ENCODE measurements at regions not wholly inside any gene's neighbourhood (a gene's known extent, or its start where the extent isn't known, plus 50 kb on each side); places are given as distances from the start of the nearest gene placed in this dataset.

DNA sequence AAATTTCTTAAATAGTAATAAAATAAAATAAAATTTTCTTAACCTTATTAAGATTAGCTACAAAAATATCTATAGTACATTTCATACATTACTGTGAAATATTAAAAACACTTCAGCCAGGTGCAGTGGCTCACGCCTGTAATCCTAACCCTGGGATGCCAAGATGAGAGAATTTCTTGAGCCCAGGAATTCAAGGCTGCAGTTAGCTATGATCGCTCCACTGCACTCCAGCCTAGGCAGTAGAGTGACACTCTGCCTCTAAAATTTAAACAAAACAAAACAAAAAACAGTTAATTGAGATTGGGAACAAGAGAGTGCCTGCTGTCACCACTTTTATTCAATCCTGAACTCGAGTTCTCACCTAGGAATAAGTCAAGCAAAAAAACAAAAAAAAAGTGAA is 95.0 kb upstream of the CPNE8 start:
- no peaks in the 10 kb centered on the region for H3K36me3 ChIP-seq
- TF ChIP-seq CTCF (IDR thresholded peaks at IDR 0.05; ENCODE audit: low read depth, low read length) = no peak
- no peak for DNase-seq
- no peaks in the 10 kb centered on the region for H3K9me3 ChIP-seq
- H3K4me3 ChIP-seq (ENCODE audit: low read depth, low read length) = no peak overlapping the region
- no peaks in the 10 kb centered on the region; the same call in 1 of the 2 replicates for H3K4me1 ChIP-seq
- H3K27me3 ChIP-seq = no peaks in the 10 kb centered on the region

DNA sequence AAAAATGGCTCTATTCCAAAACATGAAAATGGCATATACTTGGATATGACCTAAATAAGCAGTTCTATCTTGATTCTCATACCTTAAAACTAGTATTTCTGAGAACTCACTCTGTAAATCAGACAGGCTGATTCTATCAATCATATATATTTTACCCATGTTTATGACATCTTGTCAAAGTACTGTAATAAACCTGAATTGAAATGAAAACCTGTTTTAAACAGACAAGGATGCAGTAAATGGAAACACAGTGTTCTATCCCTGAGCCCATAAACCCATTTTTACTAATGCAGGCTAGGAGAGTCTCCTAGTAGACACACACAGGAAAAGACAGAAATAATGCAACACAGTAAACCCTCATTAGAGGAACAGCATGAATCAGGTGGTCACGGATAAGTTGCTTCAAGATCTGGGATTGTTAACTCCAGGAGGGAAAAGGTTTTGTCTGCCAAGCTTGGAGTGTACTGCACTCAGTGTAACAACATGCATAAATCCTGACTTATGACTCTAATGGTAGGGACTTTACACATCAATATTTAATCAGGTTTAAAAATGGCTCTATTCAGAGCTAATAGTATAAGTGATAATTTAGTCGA is 93.6 kb upstream of the CPNE8 start:
- Histone ChIP-seq H3K27me3 (no peaks in the 10 kb centered on the region), H3K9me3 (no peaks in the 10 kb centered on the region), H3K36me3 (no peaks in the 10 kb centered on the region), H3K4me3 (ENCODE audit: low read depth, low read length) (no peak overlapping the region), H3K4me1 (no peaks in the 10 kb centered on the region; the same call in 1 of the 2 replicates)
- no peak for DNase-seq
- no peak for TF ChIP-seq CTCF (IDR thresholded peaks at IDR 0.05; ENCODE audit: low read depth, low read length)

- Histone ChIP-seq H3K27me3 (no peaks in the 10 kb centered on the region), H3K36me3 (no peaks in the 10 kb centered on the region), H3K4me3 (ENCODE audit: low read depth, low read length) (no peak overlapping the region), H3K9me3 (no peaks in the 10 kb centered on the region), H3K4me1 (no peaks in the 10 kb centered on the region; the same call in 1 of the 2 replicates)
- no peak for DNase-seq
- no peak for TF ChIP-seq CTCF (IDR thresholded peaks at IDR 0.05; ENCODE audit: low read depth, low read length)
Observed at GRCh38 chr12:38995249-38995648, 89.9 kb upstream of the CPNE8 start.

- no peak for TF ChIP-seq CTCF (IDR thresholded peaks at IDR 0.05; ENCODE audit: low read depth, low read length)
- no peaks in the 10 kb centered on the region; the same call in 1 of the 2 replicates for H3K9me3 ChIP-seq
- no peaks in the 10 kb centered on the region for H3K4me1 ChIP-seq
- H3K27me3 ChIP-seq = no peaks in the 10 kb centered on the region
- H3K4me3 ChIP-seq (ENCODE audit: low read depth, low read length) = no peak overlapping the region
- DNase-seq = no peak
- no peaks in the 10 kb centered on the region for H3K36me3 ChIP-seq
Observed at GRCh38 chr12:38985961-38986360, 80.6 kb upstream of the CPNE8 start.

DNA sequence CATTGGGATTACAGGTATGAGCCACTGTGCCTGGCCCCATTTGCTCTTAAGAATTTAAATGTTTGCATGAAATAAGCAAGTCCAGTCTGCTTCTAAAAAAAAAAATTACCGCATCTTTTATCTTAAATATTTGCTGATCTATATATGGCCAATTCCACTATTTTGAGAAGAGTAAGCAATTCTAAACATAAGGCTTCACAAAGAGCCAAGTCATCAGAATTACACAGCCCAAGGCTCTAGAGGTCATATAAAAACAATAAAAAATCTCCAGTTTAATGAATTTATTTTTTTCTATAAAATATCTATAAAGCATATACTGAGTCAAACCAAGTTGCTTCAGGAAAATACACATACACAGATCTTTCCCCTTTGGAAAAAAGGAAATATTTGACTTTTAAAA is 79.0 kb upstream of the CPNE8 start:
- Histone ChIP-seq H3K9me3 (no peaks in the 10 kb centered on the region), H3K4me3 (ENCODE audit: low read depth, low read length) (no peak overlapping the region), H3K27me3 (no peaks in the 10 kb centered on the region), H3K4me1 (no peaks in the 10 kb centered on the region), H3K36me3 (no peaks in the 10 kb centered on the region)
- TF ChIP-seq CTCF (IDR thresholded peaks at IDR 0.05; ENCODE audit: low read depth, low read length) = no peak
- DNase-seq = no peak

- no peak for TF ChIP-seq CTCF (IDR thresholded peaks at IDR 0.05; ENCODE audit: low read depth, low read length)
- Histone ChIP-seq H3K9me3 (no peaks in the 10 kb centered on the region), H3K36me3 (no peaks in the 10 kb centered on the region), H3K4me3 (ENCODE audit: low read depth, low read length) (no peak overlapping the region), H3K27me3 (no peaks in the 10 kb centered on the region), H3K4me1 (no peaks in the 10 kb centered on the region)
- no peak for DNase-seq
Observed at GRCh38 chr12:38983117-38983571, 77.8 kb upstream of the CPNE8 start.
